Endodermal cell (in vitro differentiated cells): ENCODE measurements at regions not wholly inside any gene's neighbourhood (a gene's known extent, or its start where the extent isn't known, plus 50 kb on each side); places are given as distances from the start of the nearest gene placed in this dataset.
"Not testable (repeated sequence)": the region's sequence is repeated elsewhere in the genome, so short reads cannot be mapped to it uniquely, and the experiment has no call there.

Experiments
- DNase-seq: peaks from one replicate; pipeline ENCODE4 v3.0.0-alpha.2; 2017
- H3K27ac ChIP-seq: 2 replicates; pipeline ENCODE4 v1.5.1; 2013; ENCODE audit warnings: mild to moderate bottlenecking, low read depth, low read length, moderate library complexity
- H3K27me3 ChIP-seq: 2 replicates; pipeline ENCODE4 v1.6.1; 2013; ENCODE audit warnings: mild to moderate bottlenecking, low read length, moderate library complexity; ENCODE audit not compliant: insufficient read depth, control insufficient read depth, poor library complexity, severe bottlenecking
- H3K36me3 ChIP-seq: 2 replicates; pipeline ENCODE4 v1.7.0; 2013; ENCODE audit warnings: mild to moderate bottlenecking, low read length, moderate library complexity; ENCODE audit not compliant: control insufficient read depth, insufficient read depth
- H3K4me1 ChIP-seq: one replicate; pipeline ENCODE4 v1.7.0; 2013; ENCODE audit warnings: low read length; ENCODE audit not compliant: control insufficient read depth, insufficient read depth
- H3K4me3 ChIP-seq: 2 replicates; pipeline ENCODE4 v1.5.1; 2013; ENCODE audit warnings: mild to moderate bottlenecking, low read length, moderate library complexity
- H3K9ac ChIP-seq: 2 replicates; pipeline ENCODE4 v1.6.1; 2013; ENCODE audit warnings: mild to moderate bottlenecking, low read length, moderate library complexity; ENCODE audit not compliant: poor library complexity, severe bottlenecking; ENCODE audit errors: extremely low read depth
- H3K9me3 ChIP-seq: 2 replicates; pipeline ENCODE4 v1.6.1; 2013; ENCODE audit warnings: mild to moderate bottlenecking, low read length, moderate library complexity; ENCODE audit not compliant: control insufficient read depth
- H3K27ac Mint-ChIP-seq: 2 replicates; pipeline ENCODE4 v1.8.0; 2020; ENCODE audit warnings: mixed read lengths
- H3K27me3 Mint-ChIP-seq: 2 replicates; pipeline ENCODE4 v1.8.0; 2021; ENCODE audit warnings: mild to moderate bottlenecking, mixed read lengths; ENCODE audit not compliant: insufficient read depth
- H3K36me3 Mint-ChIP-seq: 2 replicates; pipeline ENCODE4 v1.8.0; 2020; ENCODE audit warnings: low read depth, mixed read lengths
- H3K4me1 Mint-ChIP-seq: 2 replicates; pipeline ENCODE4 v1.8.0; 2020; ENCODE audit warnings: mixed read lengths
- H3K4me3 Mint-ChIP-seq: 2 replicates; pipeline ENCODE4 v1.8.0; 2020; ENCODE audit warnings: mild to moderate bottlenecking, moderate library complexity, mixed read lengths
- H3K9me3 Mint-ChIP-seq: 2 replicates; pipeline ENCODE4 v1.8.0; 2020; ENCODE audit warnings: mild to moderate bottlenecking, mixed read lengths
- WGBS, 2 experiments: methylation state at CpG; one replicate each; pipeline versions ENCODE4 v1.1.5 to v1.1.7; 2013; ENCODE audit warnings: missing lambda C conversion rate in 2 of 2, mixed read lengths in 1 of 2; ENCODE audit not compliant: insufficient coverage in 1 of 2, insufficient read length in 1 of 2; 5-methylcytosine and 5-hydroxymethylcytosine counted together
- TF ChIP-seq, protein P1 (sequence below): fragments of 200-600 bp; sonication (generic); conservative IDR thresholded peaks from 2 replicates; pipeline ENCODE4 v1.5.0; 2021; ENCODE audit warnings: antibody characterized with exemption, mild to moderate bottlenecking

DNA sequence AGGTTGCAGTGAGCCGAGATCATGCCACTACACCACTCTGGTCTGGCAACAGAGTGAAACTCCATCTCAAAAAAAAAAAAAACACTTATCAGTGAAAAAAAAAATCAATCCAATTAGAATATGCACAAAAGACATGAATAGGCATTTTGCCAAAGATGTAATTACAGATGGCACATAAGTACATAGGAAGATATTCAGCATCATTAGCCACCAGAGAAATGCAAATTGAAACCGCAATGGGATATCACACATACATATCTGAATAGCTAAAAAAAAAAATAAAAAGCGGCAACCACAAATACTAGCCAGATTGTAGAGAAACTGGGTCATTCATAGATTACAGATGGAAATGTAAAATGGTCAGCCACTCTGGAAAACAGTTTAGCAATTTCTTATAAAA is 1310.8 kb downstream of the XPNPEP1 start:
- Histone ChIP-seq H3K27ac (no peak overlapping the region), H3K9ac (no peak overlapping the region), H3K4me1 (no peaks in the 10 kb centered on the region), H3K36me3 (no peaks in the 10 kb centered on the region), H3K27me3 (no peaks in the 10 kb centered on the region), H3K4me3 (no peak overlapping the region), H3K9me3 (peaks cover 37% of the 10 kb centered on the region)
- Mint-ChIP-seq H3K27me3 (peaks cover 8% of the 10 kb centered on the region), H3K4me1 (peaks cover 12% of the 10 kb centered on the region), H3K27ac (no peak overlapping the region), H3K36me3 (no peaks in the 10 kb centered on the region), H3K9me3 (no peaks in the 10 kb centered on the region), H3K4me3 (no peak overlapping the region)
- no peak for DNase-seq
- TF ChIP-seq, protein P1, sequence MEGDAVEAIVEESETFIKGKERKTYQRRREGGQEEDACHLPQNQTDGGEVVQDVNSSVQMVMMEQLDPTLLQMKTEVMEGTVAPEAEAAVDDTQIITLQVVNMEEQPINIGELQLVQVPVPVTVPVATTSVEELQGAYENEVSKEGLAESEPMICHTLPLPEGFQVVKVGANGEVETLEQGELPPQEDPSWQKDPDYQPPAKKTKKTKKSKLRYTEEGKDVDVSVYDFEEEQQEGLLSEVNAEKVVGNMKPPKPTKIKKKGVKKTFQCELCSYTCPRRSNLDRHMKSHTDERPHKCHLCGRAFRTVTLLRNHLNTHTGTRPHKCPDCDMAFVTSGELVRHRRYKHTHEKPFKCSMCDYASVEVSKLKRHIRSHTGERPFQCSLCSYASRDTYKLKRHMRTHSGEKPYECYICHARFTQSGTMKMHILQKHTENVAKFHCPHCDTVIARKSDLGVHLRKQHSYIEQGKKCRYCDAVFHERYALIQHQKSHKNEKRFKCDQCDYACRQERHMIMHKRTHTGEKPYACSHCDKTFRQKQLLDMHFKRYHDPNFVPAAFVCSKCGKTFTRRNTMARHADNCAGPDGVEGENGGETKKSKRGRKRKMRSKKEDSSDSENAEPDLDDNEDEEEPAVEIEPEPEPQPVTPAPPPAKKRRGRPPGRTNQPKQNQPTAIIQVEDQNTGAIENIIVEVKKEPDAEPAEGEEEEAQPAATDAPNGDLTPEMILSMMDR: no peak
- WGBS, 2 experiments: 38% methylated on average over 2 of the region's 3 CpGs; no CpG with 5 or more reads in 1 of the 2 experiments

DNA sequence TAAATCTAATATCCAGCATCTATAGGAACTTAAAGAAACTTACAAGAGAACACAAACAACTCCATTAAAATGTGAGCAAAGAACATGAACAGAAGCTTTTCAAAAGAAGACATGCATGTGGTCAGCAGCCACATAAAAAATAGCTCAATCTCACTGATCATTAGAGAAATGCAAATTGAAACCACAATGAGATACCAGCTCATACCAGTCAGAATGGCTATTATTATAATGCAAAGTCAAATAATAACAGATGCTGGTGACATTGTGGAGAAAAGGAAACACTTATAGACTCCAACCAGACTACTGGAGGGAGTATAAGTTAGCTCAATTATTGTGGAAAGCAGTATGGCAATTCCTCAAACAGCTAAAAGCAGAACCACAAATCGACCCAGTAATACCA is 1314.5 kb downstream of the XPNPEP1 start:
- TF ChIP-seq, protein P1: no peak
- Histone ChIP-seq H3K4me1 (no peaks in the 10 kb centered on the region), H3K4me3 (no peak overlapping the region), H3K9me3 (peaks cover 24% of the 10 kb centered on the region), H3K9ac (no peak overlapping the region), H3K27me3 (no peaks in the 10 kb centered on the region), H3K27ac (no peak overlapping the region), H3K36me3 (no peaks in the 10 kb centered on the region)
- Mint-ChIP-seq H3K27ac (no peak overlapping the region), H3K27me3 (peaks cover 18% of the 10 kb centered on the region), H3K4me1 (no peaks in the 10 kb centered on the region), H3K4me3 (no peak overlapping the region), H3K9me3 (peaks cover 7% of the 10 kb centered on the region), H3K36me3 (no peaks in the 10 kb centered on the region)
- no peak for DNase-seq
- no CpG with 5 or more reads among the region's 1 CpG for WGBS, 2 experiments

DNA sequence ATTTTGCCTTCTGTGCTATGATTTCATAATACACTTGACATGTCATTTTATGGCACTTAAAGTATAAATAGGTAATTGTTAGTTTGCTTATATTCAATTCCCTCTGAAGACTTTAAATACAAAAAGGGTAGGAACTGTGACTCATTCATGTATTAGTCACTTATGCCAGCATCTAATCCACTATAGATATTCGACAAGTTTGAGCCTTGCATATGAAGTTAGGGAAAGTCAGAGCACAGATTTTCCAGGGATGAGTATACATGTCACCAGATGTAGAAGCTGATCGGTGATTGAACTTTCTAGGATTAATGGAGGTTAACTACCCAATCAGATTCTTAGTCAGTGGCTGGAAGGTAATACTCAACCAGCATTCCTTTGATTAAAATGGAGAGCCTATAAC is 1321.5 kb downstream of the XPNPEP1 start:
- H3K4me1 ChIP-seq: no peaks in the 10 kb centered on the region
- no peaks in the 10 kb centered on the region for H3K9me3 ChIP-seq
- no peak overlapping the region for H3K27ac Mint-ChIP-seq
- no peaks in the 10 kb centered on the region for H3K27me3 ChIP-seq
- peaks cover 3% of the 10 kb centered on the region for H3K9me3 Mint-ChIP-seq
- no peak for DNase-seq
- H3K9ac ChIP-seq: no peak overlapping the region
- H3K27me3 Mint-ChIP-seq: peaks cover 50% of the 10 kb centered on the region
- WGBS, 2 experiments: 95 to 100% methylated on average over 2 of the region's 2 CpGs
- no peak overlapping the region for H3K4me3 Mint-ChIP-seq
- H3K4me3 ChIP-seq: no peak overlapping the region
- H3K36me3 ChIP-seq: no peaks in the 10 kb centered on the region
- H3K36me3 Mint-ChIP-seq: no peaks in the 10 kb centered on the region
- H3K27ac ChIP-seq: no peak overlapping the region
- TF ChIP-seq, protein P1: no peak
- peaks cover 34% of the 10 kb centered on the region for H3K4me1 Mint-ChIP-seq

DNA sequence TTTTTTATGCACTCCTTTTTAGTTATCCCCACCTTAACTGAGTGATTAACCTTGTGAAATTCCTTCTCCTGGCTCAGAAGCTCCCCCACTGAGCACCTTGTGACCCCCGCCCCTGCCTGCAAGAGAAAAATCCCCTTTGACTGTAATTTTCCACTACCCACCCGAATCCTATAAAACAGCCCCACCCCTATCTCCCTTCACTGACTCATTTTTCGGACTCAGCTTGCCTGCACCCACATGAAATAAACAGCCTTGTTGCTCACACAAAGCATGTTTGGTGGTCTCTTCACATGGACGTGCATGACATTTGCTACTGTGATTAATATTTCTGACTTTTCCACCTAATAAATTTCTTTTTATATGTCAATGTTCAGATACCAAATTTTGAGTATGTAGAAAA is 1322.8 kb downstream of the XPNPEP1 start:
- H3K36me3 ChIP-seq, H3K9me3 Mint-ChIP-seq, H3K27ac Mint-ChIP-seq, H3K4me1 ChIP-seq, H3K27ac ChIP-seq, H3K9ac ChIP-seq, DNase-seq, H3K9me3 ChIP-seq, H3K4me3 Mint-ChIP-seq, H3K27me3 ChIP-seq, H3K36me3 Mint-ChIP-seq: not testable (repeated sequence)
- Mint-ChIP-seq H3K27me3 (peaks cover 58% of the 10 kb centered on the region), H3K4me1 (peaks cover 34% of the 10 kb centered on the region)
- peak overlapping the region; percentile 17 for H3K4me3 ChIP-seq
- 76 to 100% methylated on average over 1 to 4 of the region's 4 CpGs for WGBS, 2 experiments

DNA sequence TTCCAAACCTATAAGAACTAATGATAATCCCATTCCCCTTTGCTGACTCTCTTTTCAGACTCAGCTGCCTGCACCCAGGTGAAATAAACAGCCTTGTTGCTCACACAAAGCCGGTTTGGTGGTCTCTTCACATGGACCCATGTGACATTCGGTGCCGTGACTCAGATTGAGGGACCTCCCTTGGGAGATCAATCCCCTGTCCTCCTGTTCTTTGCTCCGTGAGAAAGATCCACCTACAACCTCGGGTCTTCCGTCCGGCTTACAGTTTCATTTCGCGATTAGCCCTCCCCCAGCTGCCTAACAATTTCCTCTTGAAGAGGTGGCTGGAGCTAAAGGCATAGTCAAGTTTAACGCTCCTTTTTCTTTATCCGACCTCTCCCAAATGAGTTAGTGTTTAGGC is 1324.0 kb downstream of the XPNPEP1 start:
- not testable (repeated sequence) for H3K36me3 ChIP-seq, H3K36me3 Mint-ChIP-seq, DNase-seq, H3K27ac ChIP-seq, H3K9ac ChIP-seq, H3K4me3 ChIP-seq, H3K9me3 Mint-ChIP-seq, H3K4me1 ChIP-seq, H3K9me3 ChIP-seq, H3K27me3 ChIP-seq
- Mint-ChIP-seq H3K27me3 (peaks cover 68% of the 10 kb centered on the region), H3K4me3 (peak overlapping the region; percentile 21), H3K27ac (peak overlapping the region; percentile 40), H3K4me1 (peaks cover 34% of the 10 kb centered on the region)
- WGBS, 2 experiments: 80 to 82% methylated on average over 4 to 11 of the region's 11 CpGs
